ENCODE measurements at regions not wholly inside any gene's neighbourhood (a gene's known extent, or its start where the extent isn't known, plus 50 kb on each side); places are given as distances from the start of the nearest gene placed in this dataset.

- ATAC-seq, result no peak
- no peaks in the 10 kb centered on the region for H3K79me2 ChIP-seq (ENCODE audit: control insufficient read depth, insufficient read depth, low read length)
- 65% methylated on average over 4 of the region's 4 CpGs for WGBS (ENCODE audit: insufficient coverage, insufficient replicate concordance, low lambda C conversion rate, missing lambda C conversion rate)
- H3K36me3 ChIP-seq (ENCODE audit: control insufficient read depth in 2 of 2, insufficient read depth in 2 of 2, low read length in 1 of 2), result no peaks in the 10 kb centered on the region
- intact Hi-C loops (cut with micrococcal nuclease; ENCODE audit: unreplicated experiment) (no loop called here), in situ Hi-C loops (cut with MboI) (no loop called here)
- FAIRE-seq, result no peak
- ChIA-PET POLR2A (no interaction called here), RAD21 (ENCODE audit: unreplicated experiment) (no interaction called here), SMC1A (ENCODE audit: uncharacterized antibody, unreplicated experiment) (no interaction called here), CTCF (interaction anchor here (0.7 kb wide), 1 partner anchor 41 kb away, joined by 3 read pairs; no protein-coding TSS in a partner anchor)
- no peak overlapping the region for H2AFZ ChIP-seq (ENCODE audit: control insufficient read depth, low read depth, low read length)
- H3K4me3 ChIP-seq, result no peak overlapping the region
- no peak overlapping the region for H3K4me2 ChIP-seq (ENCODE audit: control insufficient read depth, insufficient read depth)
- no peaks in the 10 kb centered on the region for H4K20me1 ChIP-seq (ENCODE audit: control insufficient read depth, insufficient read depth)
- no peaks in the 10 kb centered on the region for H3K27me3 ChIP-seq (replicated peaks in 1 of 2; ENCODE audit: control insufficient read depth in 2 of 2, insufficient read depth in 2 of 2, low read length in 1 of 2)
- BruUV-seq (replicated peaks), result no TSS peak
- H3K9me3 ChIP-seq (replicated peaks; ENCODE audit: control insufficient read depth, insufficient read depth, low read length), result no peaks in the 10 kb centered on the region
- no peak overlapping the region for H3K27ac ChIP-seq (ENCODE audit: control insufficient read depth, insufficient read depth)
- TF ChIP-seq MYC (IDR thresholded peaks at IDR 0.05; ENCODE audit: insufficient read depth, insufficient read length, insufficient replicate concordance, low read length, severe bottlenecking) (no peak), SREBF1 (IDR thresholded peaks at IDR 0.05; ENCODE audit: low read length) (no peak), ASH2L (IDR thresholded peaks at IDR 0.05; ENCODE audit: borderline replicate concordance, low read depth) (no peak), BMI1 (IDR thresholded peaks at IDR 0.05; ENCODE audit: borderline replicate concordance) (no peak), KLF5 (IDR thresholded peaks at IDR 0.05; ENCODE audit: partially characterized antibody) (no peak), E2F4 (IDR thresholded peaks at IDR 0.05; ENCODE audit: low read depth, low read length) (no peak), ZNF207 (IDR thresholded peaks at IDR 0.05; ENCODE audit: borderline replicate concordance) (no peak), PML (IDR thresholded peaks at IDR 0.05; ENCODE audit: low read length) (no peak), ZBED1 (IDR thresholded peaks at IDR 0.05; ENCODE audit: borderline replicate concordance) (no peak), CEBPB (IDR thresholded peaks at IDR 0.05; ENCODE audit: borderline replicate concordance in 1 of 2, low read depth in 2 of 2, low read length in 2 of 2) (no peak), IKZF2 (IDR thresholded peaks at IDR 0.05) (no peak), MTA2 (IDR thresholded peaks at IDR 0.05; ENCODE audit: low read depth) (no peak), SMAD5 (IDR thresholded peaks at IDR 0.05; ENCODE audit: low read depth) (no peak), RBBP5 (conservative IDR thresholded peaks at IDR 0.05) (no peak), USF2 (IDR thresholded peaks at IDR 0.05; ENCODE audit: borderline replicate concordance, low read depth, low read length) (no peak), RFX5 (IDR thresholded peaks at IDR 0.05; ENCODE audit: low read depth, low read length) (no peak), RCOR1 (conservative IDR thresholded peaks at IDR 0.05; ENCODE audit: low read depth, low read length) (no peak), BACH1 (IDR thresholded peaks at IDR 0.05; ENCODE audit: borderline replicate concordance) (no peak)
- TF ChIP-seq, protein P1, sequence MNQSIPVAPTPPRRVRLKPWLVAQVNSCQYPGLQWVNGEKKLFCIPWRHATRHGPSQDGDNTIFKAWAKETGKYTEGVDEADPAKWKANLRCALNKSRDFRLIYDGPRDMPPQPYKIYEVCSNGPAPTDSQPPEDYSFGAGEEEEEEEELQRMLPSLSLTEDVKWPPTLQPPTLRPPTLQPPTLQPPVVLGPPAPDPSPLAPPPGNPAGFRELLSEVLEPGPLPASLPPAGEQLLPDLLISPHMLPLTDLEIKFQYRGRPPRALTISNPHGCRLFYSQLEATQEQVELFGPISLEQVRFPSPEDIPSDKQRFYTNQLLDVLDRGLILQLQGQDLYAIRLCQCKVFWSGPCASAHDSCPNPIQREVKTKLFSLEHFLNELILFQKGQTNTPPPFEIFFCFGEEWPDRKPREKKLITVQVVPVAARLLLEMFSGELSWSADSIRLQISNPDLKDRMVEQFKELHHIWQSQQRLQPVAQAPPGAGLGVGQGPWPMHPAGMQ (IDR thresholded peaks at IDR 0.05; ENCODE audit: borderline replicate concordance), result no peak
- TF ChIP-seq, protein P2, sequence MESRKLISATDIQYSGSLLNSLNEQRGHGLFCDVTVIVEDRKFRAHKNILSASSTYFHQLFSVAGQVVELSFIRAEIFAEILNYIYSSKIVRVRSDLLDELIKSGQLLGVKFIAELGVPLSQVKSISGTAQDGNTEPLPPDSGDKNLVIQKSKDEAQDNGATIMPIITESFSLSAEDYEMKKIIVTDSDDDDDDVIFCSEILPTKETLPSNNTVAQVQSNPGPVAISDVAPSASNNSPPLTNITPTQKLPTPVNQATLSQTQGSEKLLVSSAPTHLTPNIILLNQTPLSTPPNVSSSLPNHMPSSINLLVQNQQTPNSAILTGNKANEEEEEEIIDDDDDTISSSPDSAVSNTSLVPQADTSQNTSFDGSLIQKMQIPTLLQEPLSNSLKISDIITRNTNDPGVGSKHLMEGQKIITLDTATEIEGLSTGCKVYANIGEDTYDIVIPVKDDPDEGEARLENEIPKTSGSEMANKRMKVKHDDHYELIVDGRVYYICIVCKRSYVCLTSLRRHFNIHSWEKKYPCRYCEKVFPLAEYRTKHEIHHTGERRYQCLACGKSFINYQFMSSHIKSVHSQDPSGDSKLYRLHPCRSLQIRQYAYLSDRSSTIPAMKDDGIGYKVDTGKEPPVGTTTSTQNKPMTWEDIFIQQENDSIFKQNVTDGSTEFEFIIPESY (IDR thresholded peaks at IDR 0.05), result no peak
- no peak overlapping the region for H3K9ac ChIP-seq (ENCODE audit: control insufficient read depth, insufficient read depth, low read length)
- DNase-seq (ENCODE audit: low read depth, low spot score), result no peak
- H3K4me1 ChIP-seq (ENCODE audit: control insufficient read depth, insufficient read depth, low read length), result no peaks in the 10 kb centered on the region
Observed at GRCh38 chr4:79697444-79697843, 289.4 kb upstream of the GK2 start.
